ENCODE measurements at regions not wholly inside any gene's neighbourhood (a gene's known extent, or its start where the extent isn't known, plus 50 kb on each side); places are given as distances from the start of the nearest gene placed in this dataset.

GRCh38 chr20:4082406-4083097, 66.1 kb upstream of the SMOX start:
- TF ChIP-seq CTCF (IDR thresholded peaks at IDR 0.05), result no peak
- TF ChIP-seq POLR2A (IDR thresholded peaks at IDR 0.05), result no peak
